HG03108 (cell line): ENCODE measurements at regions not wholly inside any gene's neighbourhood (a gene's known extent, or its start where the extent isn't known, plus 50 kb on each side); places are given as distances from the start of the nearest gene placed in this dataset.
"Not testable (repeated sequence)": the region's sequence is repeated elsewhere in the genome, so short reads cannot be mapped to it uniquely, and the experiment has no call there.

Experiments used
- ATAC-seq: cut with Tn5 transposase; IDR thresholded peaks from one replicate; pipeline ENCODE4 v1.9.1; 2021; ENCODE audit warnings: moderate library complexity; ENCODE audit not compliant: unreplicated experiment

- no peak for ATAC-seq
Measured at GRCh38 chr10:123309731-123310130, 155.5 kb downstream of the BUB3 start.

- ATAC-seq, result no peak
Measured at GRCh38 chr10:123316776-123317175, 162.6 kb downstream of the BUB3 start.

GRCh38 chr10:123318516-123318915 is 164.3 kb downstream of the BUB3 start:
- no peak for ATAC-seq

GRCh38 chr10:123320091-123320490 is 165.9 kb downstream of the BUB3 start:
- ATAC-seq, result no peak

GRCh38 chr10:123323884-123324283 is 169.7 kb downstream of the BUB3 start:
- ATAC-seq, result no peak

- ATAC-seq, result no peak
Measured at GRCh38 chr10:123325663-123326190, 171.5 kb downstream of the BUB3 start.

- ATAC-seq, result no peak
Measured at GRCh38 chr10:123326674-123327073, 172.5 kb downstream of the BUB3 start.

GRCh38 chr10:123327450-123327849 is 173.2 kb downstream of the BUB3 start:
- peak; percentile 71 for ATAC-seq

- ATAC-seq, result no peak
Measured at GRCh38 chr10:123327896-123328295, 173.7 kb downstream of the BUB3 start.

GRCh38 chr10:123331438-123331837 is 177.2 kb downstream of the BUB3 start:
- no peak for ATAC-seq

- no peak for ATAC-seq
Measured at GRCh38 chr10:123346581-123346980, 192.4 kb downstream of the BUB3 start.

- no peak for ATAC-seq
Measured at GRCh38 chr10:123348691-123349572, 194.7 kb downstream of the BUB3 start.

- no peak for ATAC-seq
Measured at GRCh38 chr10:123351715-123352114, 197.5 kb downstream of the BUB3 start.

- ATAC-seq, result no peak
Measured at GRCh38 chr10:123354521-123354920, 200.3 kb downstream of the BUB3 start.

- no peak for ATAC-seq
Measured at GRCh38 chr10:123355748-123356481, 201.7 kb downstream of the BUB3 start.

GRCh38 chr10:123356799-123357198 is 202.6 kb downstream of the BUB3 start:
- no peak for ATAC-seq

- ATAC-seq, result no peak
Measured at GRCh38 chr10:123357421-123357930, 203.3 kb downstream of the BUB3 start.

- ATAC-seq, result no peak
Measured at GRCh38 chr10:123359539-123359938, 205.3 kb downstream of the BUB3 start.

GRCh38 chr10:123361832-123362231 is 207.6 kb downstream of the BUB3 start:
- no peak for ATAC-seq

GRCh38 chr10:123367195-123367594 is 213.0 kb downstream of the BUB3 start:
- ATAC-seq, result no peak

- ATAC-seq, result not testable (repeated sequence)
Measured at GRCh38 chr10:123371626-123372025, 217.4 kb downstream of the BUB3 start.

- ATAC-seq, result no peak
Measured at GRCh38 chr10:123373591-123373990, 219.4 kb downstream of the BUB3 start.
